ENCODE measurements at regions not wholly inside any gene's neighbourhood (a gene's known extent, or its start where the extent isn't known, plus 50 kb on each side); places are given as distances from the start of the nearest gene placed in this dataset.

GRCh38 chr3:159899166-159899565 lies 89.5 kb upstream of the IL12A start:
- no peak for DNase-seq (ENCODE audit: low read depth in 4 of 4, low spot score in 3 of 4)

DNA sequence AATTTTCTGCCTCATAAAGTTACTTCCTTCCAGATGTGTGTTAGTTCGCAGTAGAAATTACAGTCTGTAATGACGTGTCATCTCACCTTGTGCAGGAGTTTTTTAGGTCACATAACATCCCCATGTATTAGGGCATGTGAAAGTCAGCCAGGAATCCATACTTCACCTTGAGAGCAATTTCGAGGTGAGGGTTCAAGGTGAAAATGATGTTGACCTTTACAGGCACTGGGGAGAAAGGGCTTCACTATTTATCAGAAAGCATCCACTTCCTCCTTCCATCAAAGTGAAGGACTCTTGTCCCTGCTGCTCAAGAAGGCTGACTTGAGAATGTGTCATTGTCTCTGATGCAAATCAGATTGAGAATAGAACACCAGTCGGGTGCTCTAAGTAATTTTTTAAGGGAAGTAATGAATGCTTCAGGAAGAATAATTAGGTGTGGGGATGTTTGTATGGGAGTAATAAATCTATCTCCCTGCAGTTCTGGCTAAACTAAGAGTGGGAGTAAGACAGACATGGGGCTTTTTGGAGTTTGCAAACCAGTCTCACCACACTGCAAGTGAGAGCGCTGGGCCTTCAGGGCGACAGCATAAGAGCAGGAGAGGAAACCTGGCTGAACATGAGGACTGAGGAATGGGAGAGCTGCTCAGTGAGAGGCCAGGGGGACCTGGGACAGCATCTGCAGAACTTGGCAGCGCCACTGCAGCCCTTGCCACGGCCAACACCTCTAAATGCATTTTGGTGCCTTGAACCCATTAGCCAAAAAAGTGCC lies 85.9 kb upstream of the IL12A start:
- no peak for DNase-seq (ENCODE audit: low read depth in 4 of 4, low spot score in 3 of 4)

- DNase-seq (ENCODE audit: low read depth in 4 of 4, low spot score in 3 of 4): no peak
Observed at GRCh38 chr3:159904455-159904854, 84.2 kb upstream of the IL12A start.

DNA sequence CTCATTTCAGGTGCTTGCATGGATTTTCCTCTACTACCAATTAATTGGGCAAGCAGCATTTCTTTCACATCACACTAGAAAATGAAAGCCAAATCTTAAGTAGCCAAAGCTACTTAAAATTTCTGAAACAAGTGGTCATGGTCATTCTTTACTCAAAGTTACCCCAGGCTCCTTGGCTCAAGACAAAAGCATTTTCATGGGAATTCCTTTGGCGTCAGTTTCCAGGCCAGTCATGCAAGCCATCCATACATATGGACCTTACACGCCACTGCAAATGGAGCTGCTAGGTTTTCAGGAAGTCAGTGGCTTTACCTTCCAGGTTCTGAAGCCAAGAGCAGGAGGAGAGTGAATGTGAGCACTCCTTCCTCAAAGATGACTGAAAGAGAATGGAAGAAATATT lies 83.7 kb upstream of the IL12A start:
- DNase-seq (ENCODE audit: low read depth in 4 of 4, low spot score in 3 of 4): no peak

DNA sequence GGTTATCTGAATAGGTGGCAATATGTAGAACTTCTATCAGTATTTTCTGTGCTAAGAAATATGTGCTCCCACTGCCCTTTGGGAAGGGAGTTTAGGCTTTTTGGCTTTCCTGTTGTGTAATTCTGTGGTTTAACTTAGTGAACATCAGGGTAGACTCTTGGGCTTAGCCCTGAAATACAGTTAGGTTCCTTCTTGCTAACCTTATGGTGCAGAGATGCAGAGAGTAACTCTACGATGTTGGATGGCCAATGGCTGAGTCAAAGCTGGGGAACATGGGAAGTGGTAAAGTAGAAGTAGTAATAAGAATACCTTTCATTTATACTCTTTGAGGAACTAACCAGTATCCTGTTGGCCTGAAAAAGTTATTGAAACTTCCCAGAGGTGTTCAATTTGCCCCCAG lies 80.8 kb upstream of the IL12A start:
- DNase-seq (ENCODE audit: low read depth in 4 of 4, low spot score in 3 of 4): no peak

DNA sequence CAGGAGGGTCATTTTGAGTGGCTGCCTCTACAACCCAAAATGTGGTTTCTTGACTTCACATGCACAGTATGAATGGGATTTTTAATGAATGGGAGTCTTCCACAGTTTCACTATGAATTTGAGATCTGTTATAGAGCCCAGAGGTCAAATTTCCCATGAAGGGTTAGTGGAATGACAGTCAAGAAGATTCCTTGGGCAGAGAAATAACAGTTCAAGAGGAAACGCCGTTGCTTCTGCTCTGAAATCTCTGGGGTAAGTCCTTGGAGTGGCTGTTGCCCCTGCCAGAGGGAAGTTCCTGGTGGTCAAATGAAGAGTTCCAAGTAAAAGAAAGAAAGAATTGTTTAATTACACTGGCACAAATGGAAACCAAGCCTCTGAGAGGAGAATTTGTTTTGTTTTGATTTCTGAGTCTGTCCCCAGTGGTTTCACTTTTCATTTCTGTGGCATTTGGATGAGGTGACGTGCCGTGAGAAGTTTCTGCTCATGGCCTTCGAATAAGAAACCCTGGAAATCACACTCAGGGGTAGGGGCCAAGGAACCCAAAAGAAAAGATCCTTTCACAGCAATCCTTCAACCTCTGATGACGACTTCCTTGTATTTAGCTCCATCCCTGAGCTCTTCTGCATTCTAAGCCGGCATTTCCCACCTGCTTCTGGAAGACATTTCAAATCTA lies 77.5 kb upstream of the IL12A start:
- DNase-seq (ENCODE audit: low read depth in 4 of 4, low spot score in 3 of 4): no peak

DNA sequence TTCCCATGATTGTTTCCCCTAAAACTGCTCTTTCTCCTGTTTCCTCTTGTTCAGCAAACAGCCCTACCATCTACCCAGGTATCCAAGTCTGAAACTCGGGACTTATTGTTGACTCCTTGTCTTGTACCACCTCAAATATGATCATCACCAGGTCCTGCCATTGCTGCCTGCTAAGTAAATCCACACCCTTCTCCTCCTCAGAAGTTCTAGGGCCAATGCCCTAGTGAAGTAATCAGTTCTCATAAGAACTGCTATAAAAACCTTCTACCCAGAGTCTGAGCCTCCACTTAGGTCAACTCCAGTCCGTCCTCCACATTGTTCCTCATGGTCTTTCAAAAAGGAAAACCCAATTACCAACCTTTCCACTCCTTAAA lies 77.0 kb upstream of the IL12A start:
- DNase-seq (ENCODE audit: low read depth in 4 of 4, low spot score in 3 of 4): no peak

DNA sequence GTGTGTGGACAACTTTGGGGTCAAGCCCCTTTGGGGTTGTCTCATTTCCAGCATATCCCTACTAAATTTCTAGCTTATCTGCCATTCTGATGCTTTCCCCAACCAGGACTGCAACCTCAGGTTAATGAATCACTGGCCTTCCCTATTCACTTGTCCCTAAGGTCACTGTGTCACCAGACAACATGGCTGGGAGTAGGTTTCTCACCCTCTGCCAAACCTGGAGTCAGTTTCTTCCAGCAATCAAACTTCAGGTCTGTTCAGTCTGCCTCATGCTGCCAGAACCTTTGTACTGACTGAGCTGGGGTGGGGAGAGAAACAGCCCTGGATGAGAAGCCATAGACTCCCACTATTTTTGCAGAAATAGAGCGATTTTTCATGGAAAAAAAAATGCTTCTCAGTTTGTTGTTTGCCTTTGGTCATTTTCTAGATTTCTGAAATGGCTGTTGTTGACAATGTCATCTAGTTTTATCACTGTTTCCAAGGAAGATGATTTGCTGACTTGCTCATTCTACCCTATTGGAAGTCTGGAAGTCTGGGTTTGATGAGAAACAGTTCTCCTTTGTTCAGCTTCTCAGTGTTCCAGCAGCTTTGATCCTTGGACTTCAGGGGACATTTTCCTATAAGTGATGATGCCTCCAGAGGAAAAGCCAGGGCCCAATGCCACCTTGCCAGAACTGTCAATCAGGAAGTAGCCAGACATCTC lies 74.8 kb upstream of the IL12A start:
- DNase-seq (ENCODE audit: low read depth in 4 of 4, low spot score in 3 of 4): no peak

GRCh38 chr3:159914426-159914825 lies 74.2 kb upstream of the IL12A start:
- no peak for DNase-seq (ENCODE audit: low read depth in 4 of 4, low spot score in 3 of 4)

DNA sequence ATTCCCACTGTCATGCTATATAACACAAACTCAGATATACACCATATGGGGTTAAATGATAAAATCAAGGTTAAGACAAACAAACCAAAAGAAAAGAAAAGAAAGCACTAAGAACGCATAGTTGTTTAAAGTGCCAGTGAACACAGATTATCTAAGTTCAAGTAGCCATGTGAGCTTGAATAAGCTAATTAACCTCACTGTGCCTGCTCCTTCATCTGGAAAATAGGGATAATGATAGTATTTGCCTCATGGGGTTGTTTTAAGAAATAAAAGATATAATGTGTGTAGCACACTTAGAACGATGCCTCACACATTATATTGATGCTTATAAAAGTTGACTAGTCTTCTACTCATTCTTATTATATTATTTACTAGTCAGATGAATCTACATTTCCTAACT lies 72.6 kb upstream of the IL12A start:
- DNase-seq (ENCODE audit: low read depth in 4 of 4, low spot score in 3 of 4): no peak

DNA sequence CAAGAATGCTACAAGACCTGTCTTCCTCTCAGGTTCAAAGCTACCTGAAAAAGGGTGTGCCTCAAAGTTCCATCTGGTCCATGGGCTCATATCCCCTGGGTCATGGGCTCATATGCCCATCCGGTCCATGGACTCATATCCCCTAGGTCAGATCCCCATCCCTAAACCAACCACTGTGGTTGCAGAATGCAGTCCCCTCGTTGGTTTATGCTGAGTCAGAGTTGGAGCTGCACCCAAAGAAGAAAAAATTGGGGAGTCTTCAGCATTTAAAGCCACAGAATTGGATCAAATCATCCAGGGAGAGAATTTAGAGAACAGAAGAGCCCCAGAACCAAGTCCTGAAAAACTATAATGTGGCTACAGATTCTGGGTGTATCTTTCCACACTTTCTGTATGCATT lies 71.5 kb upstream of the IL12A start:
- DNase-seq (ENCODE audit: low read depth in 4 of 4, low spot score in 3 of 4): no peak

- no peak for DNase-seq (ENCODE audit: low read depth in 4 of 4, low spot score in 3 of 4)
Observed at GRCh38 chr3:159919873-159920272, 68.8 kb upstream of the IL12A start.

DNA sequence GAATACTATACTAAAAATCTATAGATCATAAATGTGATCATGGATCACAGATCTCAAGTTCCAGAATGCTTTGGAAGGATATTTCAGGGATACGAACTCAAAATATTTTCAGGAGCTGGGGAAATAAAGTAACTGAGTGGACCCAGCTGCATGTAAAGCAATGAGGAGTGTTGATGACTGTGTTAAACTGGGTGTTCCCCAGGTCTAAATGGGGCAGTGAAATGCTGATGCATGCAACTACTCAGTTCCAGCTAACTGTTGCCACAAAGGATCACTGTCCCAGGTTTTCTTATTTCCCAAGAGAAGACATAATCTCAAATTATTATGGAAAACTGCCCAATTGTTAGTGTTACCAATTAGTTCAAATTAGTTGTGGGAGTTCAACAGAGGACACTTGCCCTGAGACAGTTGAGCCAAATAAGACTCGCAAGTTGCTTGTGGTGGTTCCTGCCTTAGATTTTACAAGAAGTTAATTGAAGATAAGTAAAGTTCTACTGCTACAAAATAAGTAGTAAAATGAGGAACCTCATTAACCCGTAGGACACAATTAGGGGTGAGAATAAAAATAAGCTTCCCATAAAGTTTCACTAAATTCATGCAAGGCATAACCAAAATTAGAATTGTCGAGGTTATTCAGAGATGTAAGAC lies 66.3 kb upstream of the IL12A start:
- no peak for DNase-seq (ENCODE audit: low read depth in 4 of 4, low spot score in 3 of 4)

DNA sequence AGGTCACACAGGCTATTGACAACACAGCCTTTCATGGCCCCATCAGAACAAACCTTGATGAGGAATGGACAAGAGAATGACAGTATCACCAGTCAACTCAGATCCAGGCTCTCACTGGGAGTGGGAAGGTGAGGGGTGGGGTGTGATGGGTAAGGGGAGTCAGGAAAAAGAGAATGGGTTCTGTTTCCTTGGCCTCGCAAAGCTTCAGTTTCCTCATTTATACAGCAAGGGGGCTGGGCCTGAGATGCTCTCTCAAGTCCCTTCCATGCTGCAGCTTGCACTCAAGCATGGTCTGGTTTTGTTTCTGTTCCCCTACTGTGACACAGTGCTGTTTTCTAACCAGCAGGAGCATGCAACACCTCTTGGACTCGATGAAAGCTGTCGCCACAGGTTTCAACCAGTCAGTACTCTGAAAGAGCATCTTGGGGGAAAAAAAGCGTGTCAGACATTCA lies 65.7 kb upstream of the IL12A start:
- DNase-seq (ENCODE audit: low read depth in 4 of 4, low spot score in 3 of 4): no peak

- no peak for DNase-seq (ENCODE audit: low read depth in 4 of 4, low spot score in 3 of 4)
Observed at GRCh38 chr3:159923336-159923735, 65.3 kb upstream of the IL12A start.

GRCh38 chr3:159923956-159924355 lies 64.7 kb upstream of the IL12A start:
- no peak for DNase-seq (ENCODE audit: low read depth in 4 of 4, low spot score in 3 of 4)

DNA sequence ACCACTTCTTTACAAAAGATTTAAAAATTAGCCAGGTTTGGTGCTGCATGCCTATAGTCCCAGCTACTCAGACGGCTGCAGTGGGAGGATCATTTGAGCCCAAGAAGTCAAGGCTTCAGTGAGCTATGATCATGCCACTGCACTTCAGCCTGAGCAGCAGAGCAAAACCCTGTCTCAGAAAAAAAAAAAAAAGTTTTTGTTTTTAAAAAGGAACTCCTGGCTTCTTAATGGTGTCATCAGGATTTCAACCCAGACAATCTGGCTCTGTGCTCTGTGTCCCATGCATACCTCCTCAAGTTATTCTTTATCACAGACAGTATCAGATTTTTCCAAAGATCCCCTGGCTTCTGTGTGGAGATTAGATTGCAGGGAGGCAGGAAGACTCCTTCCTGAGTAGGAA lies 64.2 kb upstream of the IL12A start:
- no peak for DNase-seq (ENCODE audit: low read depth in 4 of 4, low spot score in 3 of 4)

GRCh38 chr3:159925248-159925647 lies 63.4 kb upstream of the IL12A start:
- no peak for DNase-seq (ENCODE audit: low read depth in 4 of 4, low spot score in 3 of 4)

GRCh38 chr3:159926573-159926972 lies 62.1 kb upstream of the IL12A start:
- DNase-seq (ENCODE audit: low read depth in 4 of 4, low spot score in 3 of 4): no peak

DNA sequence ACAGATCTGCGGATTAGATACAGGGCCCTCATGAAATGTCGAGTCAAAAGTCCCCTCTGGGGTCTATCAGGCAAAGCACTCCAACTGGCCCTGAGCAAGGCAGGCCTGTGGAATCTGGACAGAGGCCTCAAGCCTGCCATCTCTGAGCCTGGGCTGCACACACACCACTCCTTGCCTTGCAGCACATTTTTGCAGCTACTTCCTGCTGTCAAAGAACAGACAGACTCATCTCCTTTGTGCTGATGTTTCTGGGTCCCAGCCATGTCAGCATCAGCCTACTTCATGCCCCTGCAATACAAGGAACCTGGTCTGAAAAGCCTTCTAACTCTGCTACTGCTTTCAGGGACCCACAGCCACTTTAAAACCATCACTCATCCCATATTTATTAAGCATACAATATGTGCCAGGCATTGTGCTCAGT lies 60.6 kb upstream of the IL12A start:
- DNase-seq (ENCODE audit: low read depth in 4 of 4, low spot score in 3 of 4): no peak

- DNase-seq (ENCODE audit: low read depth in 4 of 4, low spot score in 3 of 4): no peak
Observed at GRCh38 chr3:159928666-159929065, 60.0 kb upstream of the IL12A start.

Data from right renal pelvis (tissue), 4 donors.